ENCODE measurements at regions not wholly inside any gene's neighbourhood (a gene's known extent, or its start where the extent isn't known, plus 50 kb on each side); places are given as distances from the start of the nearest gene placed in this dataset.

DNA sequence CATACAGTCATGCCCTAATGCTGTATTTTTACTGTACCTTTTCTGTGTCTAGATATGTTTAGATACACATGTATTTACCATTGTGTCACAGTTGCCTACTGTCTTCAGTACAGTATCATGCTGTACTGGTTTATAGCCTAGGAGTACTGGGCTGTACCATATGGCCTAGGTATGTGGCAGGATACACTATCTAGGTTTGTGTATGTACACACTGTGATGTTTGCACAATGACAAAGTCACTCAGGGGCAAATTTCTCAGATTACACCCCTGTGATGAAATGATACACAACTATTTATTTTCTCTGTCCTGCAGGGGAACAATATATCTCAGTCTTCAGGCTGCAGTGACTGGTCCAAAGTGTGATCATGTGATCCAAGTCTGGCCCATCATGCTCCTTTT, 1076.1 kb downstream of the VRK1 start:
- DNase-seq (ENCODE audit: low read depth): no peak

DNA sequence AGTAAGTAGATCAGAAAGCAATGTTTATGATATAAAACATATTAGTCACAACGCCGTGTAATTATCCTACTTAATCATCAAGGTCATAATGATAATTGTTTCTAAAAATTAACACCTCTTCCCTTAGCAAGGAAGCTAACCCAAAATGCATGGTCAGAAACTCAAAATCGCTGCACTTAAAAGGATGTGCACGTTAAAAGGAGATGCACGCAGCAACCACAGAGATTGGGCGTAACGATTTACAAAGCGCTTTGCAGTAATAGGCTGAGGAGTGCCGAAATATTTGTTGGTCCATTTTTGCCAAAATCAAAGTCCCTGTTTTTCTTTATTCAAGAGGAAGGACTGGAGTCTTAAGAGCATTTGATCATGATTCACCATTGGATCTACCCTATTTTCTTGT, 1077.2 kb downstream of the VRK1 start:
- no peak for DNase-seq (ENCODE audit: low read depth)

DNA sequence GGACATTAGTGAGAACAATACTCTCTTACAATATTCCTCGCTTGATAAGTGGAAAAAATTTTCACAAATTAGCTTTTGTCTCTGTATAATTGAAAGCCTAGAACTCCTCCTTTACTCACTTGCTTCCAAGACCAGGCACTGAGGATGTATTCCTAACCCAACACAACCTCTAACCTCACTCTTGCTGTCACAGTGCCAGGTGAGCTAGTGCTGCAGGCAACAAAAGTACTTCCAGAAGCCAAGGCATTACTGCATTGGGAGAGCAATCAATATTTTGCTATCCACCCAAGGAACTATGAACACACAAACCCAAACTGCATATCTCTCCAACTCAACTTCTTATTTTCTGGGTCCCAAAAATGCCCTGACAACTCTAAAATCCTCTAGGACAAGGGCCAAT, 1081.0 kb downstream of the VRK1 start:
- no peak for DNase-seq (ENCODE audit: low read depth)

DNA sequence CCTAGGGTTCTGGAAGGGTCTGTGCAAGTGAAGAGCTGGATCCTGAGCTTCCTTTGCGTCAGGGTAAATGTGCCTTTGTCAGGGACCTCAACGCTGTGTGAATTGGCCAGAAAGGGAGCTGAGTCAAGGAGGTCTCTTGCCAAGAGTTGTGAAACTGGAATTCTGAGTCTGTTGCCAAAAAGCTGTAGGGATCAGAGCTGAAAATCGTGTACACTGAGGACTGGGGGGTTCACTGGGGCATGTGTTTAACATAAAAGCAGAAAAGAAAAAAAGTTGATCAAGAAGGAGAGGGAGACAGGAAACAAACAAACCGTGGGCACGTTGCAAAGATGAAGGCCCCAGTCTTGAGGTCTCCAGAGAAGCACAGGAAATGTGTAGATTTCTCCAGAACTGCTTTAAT, 1081.5 kb downstream of the VRK1 start:
- no peak for DNase-seq (ENCODE audit: low read depth)

DNA sequence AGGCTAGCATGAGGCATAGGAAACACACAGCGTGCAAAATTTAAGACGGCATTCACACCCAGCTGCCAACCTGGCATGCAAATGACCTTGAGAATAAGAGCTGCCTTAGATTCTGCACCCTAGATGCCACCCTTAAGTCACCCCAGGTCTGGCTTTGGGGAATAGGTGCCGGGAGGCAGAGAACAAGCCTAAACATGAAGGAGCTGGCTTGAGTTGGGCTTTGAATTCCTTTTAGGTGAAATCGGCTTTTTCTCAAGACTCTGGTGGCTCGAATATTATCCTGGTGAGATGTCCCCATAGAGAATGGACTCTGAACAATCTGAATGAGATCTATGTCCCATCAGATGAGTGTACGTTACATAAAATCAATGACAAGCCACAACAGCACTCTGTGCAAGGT, 1090.5 kb downstream of the VRK1 start:
- no peak for DNase-seq (ENCODE audit: low read depth)

DNA sequence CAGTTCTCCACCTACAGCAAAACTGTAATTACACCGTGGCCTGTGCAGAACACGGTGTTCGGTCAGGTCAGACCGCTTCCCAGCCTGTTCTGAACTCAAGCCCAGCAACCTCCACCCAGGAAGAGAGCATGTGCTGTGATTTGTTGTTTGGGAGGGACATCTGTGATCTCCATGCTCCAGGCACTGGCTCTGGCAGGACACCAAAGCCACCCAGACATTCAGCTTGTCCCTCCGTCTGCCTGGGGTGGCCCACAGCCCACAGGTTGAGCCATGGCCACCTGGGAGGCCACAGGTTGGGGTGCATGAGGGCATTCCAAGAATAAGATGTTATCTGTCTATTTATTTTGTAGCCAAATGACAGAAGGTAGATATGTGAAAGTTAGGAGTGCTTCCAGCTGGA, 1091.1 kb downstream of the VRK1 start:
- no peak for DNase-seq (ENCODE audit: low read depth)

DNA sequence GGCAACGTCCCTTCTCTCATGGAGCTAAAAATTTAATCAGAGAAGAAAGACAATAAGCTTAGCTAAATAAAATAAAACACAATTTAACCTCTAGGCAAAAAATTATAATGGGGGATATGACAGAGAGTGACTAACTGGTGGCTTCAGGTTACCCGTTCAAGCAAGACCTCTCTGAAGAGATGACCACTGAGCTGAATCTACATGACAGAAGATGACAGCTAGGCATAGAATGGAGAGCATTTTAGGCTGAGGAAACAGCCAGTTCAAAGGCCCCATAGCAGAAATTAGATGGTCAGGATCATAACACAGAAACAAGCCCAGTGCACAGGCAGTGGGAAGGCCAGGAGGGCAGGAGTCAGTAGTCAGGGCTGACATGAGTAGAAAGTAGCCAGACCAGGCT, 1094.3 kb downstream of the VRK1 start:
- DNase-seq (ENCODE audit: low read depth): no peak

DNA sequence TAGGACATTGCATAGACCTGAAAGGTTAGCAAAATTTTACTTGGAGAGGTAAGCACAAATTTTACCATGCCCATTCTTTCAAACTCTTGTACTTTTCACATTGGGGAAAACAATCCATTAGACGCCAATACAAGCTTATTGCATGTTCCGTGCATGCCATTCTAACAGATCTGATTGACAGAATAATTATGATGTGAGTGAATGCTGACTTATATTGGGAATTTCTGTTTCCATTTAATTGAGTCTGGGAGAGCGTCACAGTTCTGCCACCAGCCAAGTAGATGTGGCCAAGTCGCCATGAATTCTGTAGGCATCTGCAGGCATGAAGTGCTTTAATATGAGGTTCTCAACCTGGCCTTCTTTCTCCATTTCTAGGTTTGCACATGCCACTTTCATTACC, 1097.4 kb downstream of the VRK1 start:
- DNase-seq (ENCODE audit: low read depth): no peak

DNA sequence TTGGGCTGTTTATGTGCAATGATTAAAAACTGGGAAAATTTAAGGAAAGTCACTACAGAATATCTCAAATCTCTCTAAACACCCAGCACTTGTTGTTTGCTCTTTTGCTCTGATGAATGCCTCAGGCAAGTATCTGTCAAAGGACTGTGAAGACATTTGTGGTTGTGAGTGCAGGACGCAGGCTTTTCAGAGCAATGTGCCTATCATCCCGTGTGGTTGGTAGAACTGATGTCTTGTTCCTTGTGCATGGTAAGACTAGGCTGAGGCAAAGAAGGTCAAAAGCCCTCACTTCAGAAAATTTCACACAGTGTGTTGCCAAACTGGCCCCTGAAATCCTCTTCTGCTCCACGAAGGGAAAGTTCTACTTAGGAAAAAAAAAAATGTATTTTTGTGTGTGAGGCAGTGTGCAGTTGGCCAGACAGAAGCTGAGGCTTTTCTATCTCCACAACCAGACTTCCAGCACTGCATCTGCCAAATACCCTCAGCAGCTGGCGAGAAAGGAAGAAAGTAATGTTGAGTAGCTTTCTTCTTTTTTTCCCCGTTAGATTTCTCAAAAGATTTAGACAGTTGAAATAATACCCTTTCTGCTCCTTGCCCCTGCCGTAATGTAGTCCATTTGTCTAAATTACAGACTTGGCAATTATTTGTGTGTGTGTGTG, 1103.1 kb downstream of the VRK1 start:
- DNase-seq (ENCODE audit: low read depth): no peak

DNA sequence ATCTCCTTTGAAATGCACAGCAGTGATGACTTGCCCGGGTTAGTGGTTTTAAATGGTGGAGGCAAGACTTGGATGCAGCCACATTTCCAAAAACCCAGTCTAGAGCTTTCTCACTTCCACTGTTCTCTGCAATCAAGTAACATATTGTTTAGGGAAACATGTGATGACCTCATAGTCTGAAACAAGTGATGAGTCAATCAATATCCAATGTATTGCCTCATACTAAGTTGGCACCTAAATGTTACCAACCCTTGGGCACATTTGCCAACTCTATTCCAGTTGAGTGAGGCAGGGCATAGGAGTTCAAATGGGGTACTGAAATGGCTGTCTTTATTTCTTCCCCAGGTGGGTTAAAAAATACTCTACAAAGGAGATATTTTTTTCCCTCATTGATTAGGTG, 1105.4 kb downstream of the VRK1 start:
- no peak for DNase-seq (ENCODE audit: low read depth)

DNA sequence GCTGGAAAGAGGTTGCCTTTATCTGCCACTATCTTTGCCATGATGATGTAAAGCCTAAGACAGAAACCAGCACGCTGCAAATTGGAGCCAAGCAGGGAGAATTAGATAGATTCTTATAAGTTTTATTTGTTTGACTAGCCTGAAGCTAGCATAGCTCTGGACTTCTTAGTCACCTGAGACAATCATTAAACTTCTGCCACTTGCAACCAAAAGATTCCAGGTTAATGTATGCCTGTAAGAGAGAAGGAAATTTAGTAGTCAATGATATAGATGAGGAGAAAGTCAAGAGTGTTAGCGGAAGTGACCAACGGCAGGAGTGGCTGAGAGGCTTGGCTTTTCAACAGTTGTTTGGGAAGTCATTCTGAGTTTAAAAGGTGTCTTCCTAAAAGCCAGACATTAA, 1106.6 kb downstream of the VRK1 start:
- no peak for DNase-seq (ENCODE audit: low read depth)

DNA sequence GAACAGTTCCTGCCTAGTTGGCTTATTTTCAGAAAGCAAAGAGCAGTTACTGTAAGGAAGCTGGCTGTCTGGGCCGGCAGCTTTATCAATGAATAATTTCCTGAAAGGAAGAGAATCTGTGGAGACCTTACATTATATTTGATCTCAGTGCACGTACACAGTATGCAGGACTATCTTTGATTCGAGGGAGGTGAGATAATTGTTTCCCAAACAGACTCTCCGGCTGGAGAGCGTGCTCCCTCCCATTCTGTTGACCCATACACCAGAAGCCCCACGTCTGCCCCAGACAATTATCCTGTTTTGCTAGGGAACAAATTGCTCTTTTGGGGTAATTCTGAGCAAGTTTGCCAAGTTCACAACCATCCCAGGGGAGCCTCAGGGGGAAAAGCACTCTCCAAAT, 1115.0 kb downstream of the VRK1 start:
- no peak for DNase-seq (ENCODE audit: low read depth)

DNA sequence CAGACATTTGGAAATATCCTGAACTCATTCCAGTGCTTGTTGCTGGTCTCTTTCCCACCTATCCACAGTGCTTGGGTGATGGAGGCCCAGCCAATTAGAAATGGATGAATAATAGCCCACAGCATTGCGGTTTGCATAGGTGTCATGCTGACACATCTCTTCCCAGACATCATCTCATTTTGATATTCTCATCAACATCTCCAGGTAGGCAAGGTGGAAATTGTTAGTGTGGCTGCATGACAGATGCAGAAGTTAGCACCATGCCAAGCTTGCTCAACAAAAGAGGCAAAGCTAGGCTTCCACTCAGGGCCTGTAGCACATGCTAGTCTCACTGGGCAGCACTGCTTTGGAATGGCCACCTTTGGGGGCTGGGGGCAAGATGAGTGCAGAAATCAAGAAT, 1118.9 kb downstream of the VRK1 start:
- no peak for DNase-seq (ENCODE audit: low read depth)

DNA sequence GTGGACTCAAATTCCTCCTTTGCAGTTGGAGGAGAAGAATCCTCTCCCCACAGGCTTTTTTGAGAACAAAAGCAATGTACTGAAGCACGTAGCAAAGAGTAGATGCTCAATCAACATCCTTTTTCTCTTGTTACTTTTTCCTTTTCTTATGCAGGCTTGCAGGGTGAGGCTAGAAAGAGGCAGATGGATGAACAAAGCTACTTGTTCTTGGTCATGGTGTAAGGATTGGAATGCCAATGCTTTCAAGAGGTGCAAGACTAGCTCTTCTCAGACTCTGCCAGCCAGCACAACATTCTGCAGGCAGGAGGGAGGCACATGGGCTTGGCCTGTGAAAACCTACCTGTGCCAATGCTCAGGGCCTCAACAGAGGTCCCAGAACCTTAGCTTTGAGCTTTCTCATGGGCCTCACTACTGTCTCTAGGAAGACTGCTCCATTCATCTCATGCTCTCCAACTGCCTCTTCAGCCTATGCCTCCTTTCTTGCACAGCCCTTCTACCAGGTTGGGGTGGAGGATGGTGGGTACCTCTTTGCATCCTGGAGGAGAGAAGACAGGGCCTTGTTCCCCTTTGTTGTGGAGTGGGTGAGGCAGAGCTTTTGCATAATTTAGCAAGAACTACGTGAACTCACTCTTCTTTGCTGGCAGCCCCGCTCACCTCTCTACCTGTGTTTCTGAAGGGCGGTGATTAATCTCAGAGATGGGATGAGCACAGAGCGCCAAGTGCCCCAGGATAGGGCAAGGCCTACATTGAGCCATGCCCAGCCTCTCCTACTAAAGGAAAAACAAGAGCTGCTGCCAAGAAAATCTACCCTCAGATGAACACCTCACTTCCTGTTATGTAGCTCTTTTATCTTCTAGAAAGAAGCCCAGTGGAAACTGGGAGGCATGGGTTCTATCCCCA, 1119.7 kb downstream of the VRK1 start:
- no peak for DNase-seq (ENCODE audit: low read depth)

DNA sequence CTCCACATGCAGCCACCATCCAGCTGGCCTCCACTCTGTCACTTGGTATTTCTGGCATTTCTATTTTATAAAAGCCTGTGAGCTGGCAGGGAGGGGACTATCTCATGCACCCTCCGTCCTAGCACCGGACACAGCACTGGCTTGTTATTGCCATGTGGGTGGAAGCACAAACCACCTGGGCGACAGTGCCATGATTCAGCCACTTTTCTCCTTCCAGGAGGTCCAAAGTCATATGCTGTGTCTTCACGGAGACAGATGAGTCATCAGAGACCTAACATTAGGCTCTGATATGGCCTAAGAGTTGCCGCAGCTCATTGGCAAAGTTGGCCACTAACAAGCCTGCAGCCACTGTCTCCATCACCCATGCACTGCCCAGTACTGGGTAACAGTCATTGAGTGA, 1123.0 kb downstream of the VRK1 start:
- DNase-seq (ENCODE audit: low read depth): no peak

DNA sequence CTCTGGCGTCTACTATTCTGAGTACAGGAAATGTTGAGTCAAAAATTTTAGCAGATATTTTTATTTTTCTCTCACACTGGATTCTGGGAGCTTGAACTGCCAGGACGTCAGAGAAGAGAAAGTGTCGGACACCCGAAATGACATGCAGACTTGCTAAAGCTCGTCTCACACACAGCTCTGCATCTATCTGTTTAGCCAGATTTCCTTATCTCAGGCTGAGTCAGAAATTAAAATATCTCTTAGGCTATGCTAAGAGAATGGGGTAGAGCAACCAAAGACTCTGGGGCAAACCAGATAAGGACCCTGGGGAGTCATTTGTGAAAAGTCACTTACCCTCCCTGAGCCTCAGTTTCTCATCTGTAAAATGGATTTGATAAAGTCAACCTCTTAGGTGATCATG, 1124.1 kb downstream of the VRK1 start:
- no peak for DNase-seq (ENCODE audit: low read depth)

DNA sequence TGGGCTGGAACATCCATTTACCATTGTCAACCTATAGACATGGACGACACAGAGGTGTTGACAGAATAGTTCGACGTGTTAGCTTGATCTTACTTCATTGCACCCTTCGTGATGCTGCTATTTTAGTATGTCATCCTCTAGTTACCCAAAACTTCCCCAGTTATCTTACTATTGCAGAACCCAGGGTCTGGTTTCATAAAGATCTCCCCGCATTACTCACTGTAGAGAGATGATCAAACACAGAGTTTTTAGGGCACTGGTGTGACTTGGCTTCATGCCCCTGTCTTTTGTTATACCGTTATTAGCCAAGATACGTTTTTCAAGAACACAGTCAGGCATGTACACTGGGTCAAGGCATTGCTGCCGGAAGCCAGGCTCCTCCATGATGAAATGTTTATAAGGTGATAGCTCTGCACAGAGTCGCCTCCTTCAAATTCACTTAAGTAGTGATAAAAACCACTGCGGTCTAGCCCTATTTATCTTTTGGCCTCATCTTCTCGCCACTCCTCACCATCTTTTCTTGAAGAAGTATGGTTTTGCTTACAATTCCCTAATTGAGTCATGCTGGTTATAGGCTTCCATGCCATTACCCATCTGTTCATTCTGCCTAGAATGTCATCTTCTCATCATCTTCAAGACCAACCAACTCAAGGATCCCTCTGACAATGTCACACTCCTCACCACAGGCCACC, 1127.9 kb downstream of the VRK1 start:
- no peak for DNase-seq (ENCODE audit: low read depth)

DNA sequence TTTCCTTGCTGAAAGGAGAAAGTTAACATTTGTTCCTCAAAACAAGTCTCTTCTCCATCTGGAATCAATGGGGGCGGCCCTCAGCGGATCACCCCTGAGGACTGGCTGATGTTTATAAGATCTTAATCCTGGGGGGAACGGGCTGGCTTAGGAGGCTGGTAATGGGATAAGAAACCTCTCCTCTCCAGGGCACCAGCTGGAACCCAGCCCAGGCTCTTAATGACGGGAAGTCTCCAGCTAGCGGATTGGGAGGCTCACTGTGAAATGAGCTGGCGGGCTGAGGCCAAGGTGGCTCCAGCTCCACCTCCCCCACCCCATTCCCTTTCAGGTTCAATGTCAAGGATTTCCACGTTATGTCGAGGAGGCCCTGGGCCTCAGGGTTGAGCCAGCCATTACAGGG, 1133.0 kb downstream of the VRK1 start:
- DNase-seq (ENCODE audit: low read depth): no peak

DNA sequence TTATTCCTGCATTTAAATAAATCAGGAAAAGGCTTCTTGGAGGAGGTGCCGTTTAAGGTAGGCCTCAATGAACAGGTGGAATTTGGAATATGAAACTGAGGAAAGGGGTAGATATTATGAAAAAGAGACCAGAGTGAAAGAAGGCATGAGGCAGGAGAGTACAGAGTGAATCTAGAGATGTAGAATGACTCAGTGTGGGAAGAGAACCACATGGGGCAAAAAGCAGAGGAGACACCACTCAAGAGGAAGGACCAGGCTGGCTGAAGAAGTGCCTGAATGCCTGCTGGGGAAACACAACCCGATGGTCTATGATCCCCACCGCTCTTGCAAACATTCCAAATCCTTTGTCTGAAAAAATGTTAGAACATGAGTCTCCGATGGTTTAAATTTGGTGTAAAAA, 1134.1 kb downstream of the VRK1 start:
- DNase-seq (ENCODE audit: low read depth): no peak

DNA sequence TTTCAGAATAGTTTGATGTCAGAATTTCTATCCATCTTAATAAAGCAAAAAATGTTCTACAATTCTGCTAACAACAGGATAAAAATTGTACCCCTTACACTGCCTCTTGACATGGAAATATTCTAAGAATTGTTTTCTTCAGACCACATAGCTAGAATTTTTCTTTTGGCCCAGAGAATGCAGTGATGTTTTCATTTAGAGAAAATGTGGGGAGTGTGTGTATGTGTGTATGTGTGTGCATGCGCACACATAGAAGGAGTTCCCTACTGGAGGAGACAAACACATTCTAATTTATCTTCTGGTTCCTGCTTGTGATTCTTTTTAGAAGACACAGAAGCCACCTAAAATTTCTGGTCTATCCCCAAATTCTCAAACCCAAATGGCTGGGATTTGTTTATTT, 1145.7 kb downstream of the VRK1 start:
- no peak for DNase-seq (ENCODE audit: low read depth)

DNA sequence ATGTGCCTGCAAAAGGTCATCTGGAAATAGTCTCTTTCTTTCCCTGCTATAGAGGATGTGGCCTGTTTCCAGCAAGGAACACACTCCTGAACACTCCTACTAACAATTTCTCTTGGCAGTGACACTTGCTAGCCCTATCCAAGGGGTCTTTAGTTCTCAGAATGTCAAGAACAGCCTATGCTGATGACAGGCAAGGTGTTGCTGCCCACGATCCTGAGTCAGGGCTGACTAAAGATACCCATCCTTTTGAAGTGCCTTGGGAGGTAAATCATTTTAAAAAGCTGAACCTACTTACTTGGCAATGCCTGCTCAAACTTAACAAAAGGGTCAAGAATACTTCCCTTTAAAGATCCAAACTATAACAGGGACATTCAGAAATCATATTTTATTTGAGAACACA, 1146.4 kb downstream of the VRK1 start:
- no peak for DNase-seq (ENCODE audit: low read depth)

DNA sequence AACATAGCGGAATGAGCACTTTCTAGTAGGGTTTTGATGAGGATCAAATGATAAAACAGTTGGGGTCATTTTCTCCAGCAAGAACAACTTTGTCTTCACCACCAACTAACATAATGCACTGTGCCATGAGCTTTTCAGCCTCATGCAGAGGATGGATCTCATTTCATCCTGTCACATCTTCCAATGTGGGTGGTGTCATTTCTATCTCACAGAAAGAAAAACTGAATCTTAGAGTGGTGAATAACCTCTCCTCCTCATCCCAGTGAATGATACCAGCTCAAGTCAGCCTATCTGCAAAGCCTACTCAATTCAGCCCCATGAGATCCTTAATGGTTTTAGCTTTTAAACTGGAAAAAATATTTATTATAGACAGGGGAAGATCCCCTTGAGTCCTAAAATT, 1147.2 kb downstream of the VRK1 start:
- DNase-seq (ENCODE audit: low read depth): no peak

DNA sequence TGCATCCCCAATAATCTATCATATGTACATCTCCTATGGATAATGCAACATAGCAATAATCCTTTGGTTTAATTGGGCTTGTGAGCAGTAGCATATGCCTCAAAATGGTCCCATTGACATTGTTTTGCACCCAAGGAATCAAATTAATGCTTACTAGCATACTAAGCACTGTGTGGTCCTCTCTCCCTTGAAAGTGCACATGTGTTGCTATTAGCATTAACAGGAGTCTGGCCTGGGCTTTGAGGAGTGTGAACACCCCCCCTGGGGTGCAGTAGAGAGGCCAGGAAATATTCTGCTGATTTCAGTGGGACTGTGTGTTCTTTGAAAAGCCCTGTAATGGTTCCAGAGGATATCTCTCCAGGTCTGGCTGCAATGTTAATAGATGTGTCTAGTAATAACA, 1148.4 kb downstream of the VRK1 start:
- no peak for DNase-seq (ENCODE audit: low read depth)
